ENCODE measurements at regions not wholly inside any gene's neighbourhood (a gene's known extent, or its start where the extent isn't known, plus 50 kb on each side); places are given as distances from the start of the nearest gene placed in this dataset.
"Not testable (repeated sequence)": the region's sequence is repeated elsewhere in the genome, so short reads cannot be mapped to it uniquely, and the experiment has no call there.

- DNase-seq (ENCODE audit: low read depth), result no peak
- in situ Hi-C loops (cut with HindIII; ENCODE audit: low pct_unique_long_range_greater_than_20kb, low sequenced_read_pairs), result no loop called here
Measured at GRCh38 chr6:159642995-159643394, 50.0 kb downstream of the SOD2 start.

DNA sequence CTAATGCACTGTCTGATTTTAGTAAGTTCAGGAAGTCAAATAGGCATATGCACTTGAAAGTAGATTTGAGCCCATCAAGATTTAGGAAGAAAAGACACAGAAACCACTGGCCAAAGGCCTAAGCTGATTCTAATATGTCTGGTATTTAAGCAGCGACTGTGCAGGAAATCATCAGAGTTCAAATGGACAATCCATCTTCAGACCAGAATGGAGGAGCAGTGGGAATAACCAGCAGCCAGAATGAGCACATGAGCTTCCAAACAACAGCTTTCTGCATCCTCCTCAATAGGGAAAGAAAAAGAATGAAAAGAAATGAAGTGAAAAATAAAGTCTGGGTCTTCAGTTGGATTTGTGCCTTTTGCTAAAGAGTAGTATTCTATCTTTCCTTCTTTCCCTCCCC lies 50.6 kb downstream of the SOD2 start:
- no peak for DNase-seq (ENCODE audit: low read depth)
- in situ Hi-C loops (cut with HindIII; ENCODE audit: low pct_unique_long_range_greater_than_20kb, low sequenced_read_pairs), result no loop called here

GRCh38 chr6:159640722-159641482 lies 52.1 kb downstream of the SOD2 start:
- DNase-seq (ENCODE audit: low read depth), result no peak
- in situ Hi-C loops (cut with HindIII; ENCODE audit: low pct_unique_long_range_greater_than_20kb, low sequenced_read_pairs), result no loop called here

- DNase-seq (ENCODE audit: low read depth), result no peak
- in situ Hi-C loops (cut with HindIII; ENCODE audit: low pct_unique_long_range_greater_than_20kb, low sequenced_read_pairs), result no loop called here
Measured at GRCh38 chr6:159640322-159640721, 52.7 kb downstream of the SOD2 start.

- no peak for DNase-seq (ENCODE audit: low read depth)
- in situ Hi-C loops (cut with HindIII; ENCODE audit: low pct_unique_long_range_greater_than_20kb, low sequenced_read_pairs), result no loop called here
Measured at GRCh38 chr6:159639721-159640120, 53.3 kb downstream of the SOD2 start.

DNA sequence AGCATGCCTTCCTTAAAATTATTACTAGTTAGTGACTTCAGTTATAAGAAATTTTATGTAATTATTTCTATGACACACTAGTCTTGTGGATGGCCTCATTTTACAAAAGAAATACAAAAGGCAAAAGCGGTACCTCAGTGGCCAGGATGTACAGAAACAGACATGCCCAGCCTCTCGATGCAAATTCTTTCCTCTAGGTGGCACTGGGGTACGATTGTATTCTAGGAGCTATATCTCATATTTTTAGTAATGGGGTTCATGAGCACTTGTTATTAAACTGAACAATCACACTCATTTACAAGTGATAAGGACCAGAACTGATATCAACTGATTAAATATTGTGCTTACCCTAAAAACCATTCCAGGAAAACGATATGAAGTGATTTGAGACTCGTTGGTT lies 59.8 kb downstream of the SOD2 start:
- DNase-seq (ENCODE audit: low read depth), result no peak
- in situ Hi-C loops (cut with HindIII; ENCODE audit: low pct_unique_long_range_greater_than_20kb, low sequenced_read_pairs), result no loop called here

GRCh38 chr6:159631886-159632285 lies 61.2 kb downstream of the SOD2 start:
- DNase-seq (ENCODE audit: low read depth), result no peak
- in situ Hi-C loops (cut with HindIII; ENCODE audit: low pct_unique_long_range_greater_than_20kb, low sequenced_read_pairs), result no loop called here

- in situ Hi-C loops (cut with HindIII; ENCODE audit: low pct_unique_long_range_greater_than_20kb, low sequenced_read_pairs), result no loop called here
- DNase-seq (ENCODE audit: low read depth), result no peak
Measured at GRCh38 chr6:159627939-159628338, 65.1 kb downstream of the SOD2 start.

- in situ Hi-C loops (cut with HindIII; ENCODE audit: low pct_unique_long_range_greater_than_20kb, low sequenced_read_pairs), result not testable (repeated sequence)
Measured at GRCh38 chr6:159626506-159626905, 66.5 kb downstream of the SOD2 start.

GRCh38 chr6:159623156-159623555 lies 69.9 kb downstream of the SOD2 start:
- no peak for DNase-seq (ENCODE audit: low read depth)
- in situ Hi-C loops (cut with HindIII; ENCODE audit: low pct_unique_long_range_greater_than_20kb, low sequenced_read_pairs), result no loop called here

More at GRCh38 chr6:159626506-159626905, 66.5 kb downstream of the SOD2 start:
- DNase-seq (ENCODE audit: low read depth), result not testable (repeated sequence)

- in situ Hi-C loops (cut with HindIII; ENCODE audit: low pct_unique_long_range_greater_than_20kb, low sequenced_read_pairs), result no loop called here
- no peak for DNase-seq (ENCODE audit: low read depth)
Measured at GRCh38 chr6:159620947-159621346, 72.1 kb downstream of the SOD2 start.

DNA sequence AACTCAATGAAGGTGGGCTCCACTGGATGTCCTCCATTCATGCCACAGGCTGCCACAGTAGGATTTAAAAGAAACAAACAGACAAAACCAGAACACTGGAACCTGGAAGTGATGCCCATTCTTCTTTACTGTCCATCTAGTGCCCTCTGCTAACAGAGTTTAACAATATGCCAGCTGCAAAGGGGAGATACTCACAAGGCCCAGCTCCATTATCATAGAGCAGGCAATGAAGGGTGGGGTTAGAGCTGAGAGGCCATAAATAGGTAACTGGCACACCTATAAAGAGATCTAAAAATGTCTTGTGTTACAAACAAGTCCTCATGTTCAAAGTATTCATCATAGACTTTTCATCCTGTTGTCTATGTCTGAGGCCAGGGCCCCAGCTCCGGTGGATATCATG lies 75.6 kb downstream of the SOD2 start:
- no peak for DNase-seq (ENCODE audit: low read depth)
- in situ Hi-C loops (cut with HindIII; ENCODE audit: low pct_unique_long_range_greater_than_20kb, low sequenced_read_pairs), result no loop called here

- DNase-seq (ENCODE audit: low read depth), result no peak
- in situ Hi-C loops (cut with HindIII; ENCODE audit: low pct_unique_long_range_greater_than_20kb, low sequenced_read_pairs), result no loop called here
Measured at GRCh38 chr6:159616456-159616855, 76.6 kb downstream of the SOD2 start.

- no peak for DNase-seq (ENCODE audit: low read depth)
- in situ Hi-C loops (cut with HindIII; ENCODE audit: low pct_unique_long_range_greater_than_20kb, low sequenced_read_pairs), result no loop called here
Measured at GRCh38 chr6:159615918-159616317, 77.1 kb downstream of the SOD2 start.

DNA sequence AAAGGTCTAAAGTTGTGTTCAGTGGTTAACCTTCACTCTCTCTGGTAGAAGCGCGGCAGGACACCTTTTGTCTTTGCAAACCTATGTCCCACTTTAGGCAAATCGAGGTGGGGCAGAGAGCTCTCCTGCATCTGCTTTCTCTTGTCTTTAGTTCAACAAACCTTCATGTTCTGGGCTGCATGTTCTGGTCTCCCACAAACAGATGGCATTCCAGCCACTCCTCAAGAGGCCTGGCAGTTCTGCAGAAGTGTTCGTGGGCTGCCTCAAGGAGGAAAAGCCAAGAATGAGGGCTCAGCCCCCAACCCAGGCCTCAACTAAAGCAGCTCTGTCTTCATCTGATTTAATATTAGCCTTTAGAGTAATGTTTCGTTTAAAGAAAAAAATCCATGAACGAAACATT lies 82.2 kb downstream of the SOD2 start:
- DNase-seq (ENCODE audit: low read depth), result no peak
- in situ Hi-C loops (cut with HindIII; ENCODE audit: low pct_unique_long_range_greater_than_20kb, low sequenced_read_pairs), result no loop called here

- in situ Hi-C loops (cut with HindIII; ENCODE audit: low pct_unique_long_range_greater_than_20kb, low sequenced_read_pairs), result no loop called here
- no peak for DNase-seq (ENCODE audit: low read depth)
Measured at GRCh38 chr6:159609652-159610178, 83.3 kb downstream of the SOD2 start.

- in situ Hi-C loops (cut with HindIII; ENCODE audit: low pct_unique_long_range_greater_than_20kb, low sequenced_read_pairs), result no loop called here
- DNase-seq (ENCODE audit: low read depth), result no peak
Measured at GRCh38 chr6:159608961-159609651, 83.9 kb downstream of the SOD2 start.

GRCh38 chr6:159606786-159607185 lies 86.3 kb downstream of the SOD2 start:
- DNase-seq (ENCODE audit: low read depth), result no peak
- in situ Hi-C loops (cut with HindIII; ENCODE audit: low pct_unique_long_range_greater_than_20kb, low sequenced_read_pairs), result no loop called here

DNA sequence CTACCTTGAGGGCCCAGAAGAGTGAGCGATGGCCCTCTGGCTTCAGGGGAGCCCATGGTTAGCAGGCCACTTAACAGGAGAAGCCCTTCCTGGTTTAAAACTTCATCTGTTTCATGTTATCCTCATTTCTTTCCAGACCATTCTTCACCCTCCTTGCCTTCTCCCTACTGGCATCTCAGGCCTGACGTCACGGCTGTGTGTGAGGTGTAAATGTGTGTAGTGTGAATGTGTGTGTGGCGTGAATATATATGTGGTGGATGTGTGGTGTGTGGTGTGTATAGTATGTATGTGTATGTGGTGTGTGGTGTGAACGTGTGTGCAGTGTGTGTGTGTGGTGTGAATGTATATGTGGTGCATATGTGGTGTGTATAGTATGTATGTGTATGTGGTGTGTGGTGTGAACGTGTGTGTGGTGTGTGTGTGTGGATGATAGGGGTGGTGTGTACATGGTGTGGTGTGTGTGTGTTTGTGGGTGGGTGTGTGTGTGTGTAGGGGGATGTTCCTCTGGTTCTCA lies 88.5 kb downstream of the SOD2 start:
- DNase-seq (ENCODE audit: low read depth), result no peak
- in situ Hi-C loops (cut with HindIII; ENCODE audit: low pct_unique_long_range_greater_than_20kb, low sequenced_read_pairs), result no loop called here
